Pulmonary artery endothelial cell (primary cell): ENCODE measurements at regions not wholly inside any gene's neighbourhood (a gene's known extent, or its start where the extent isn't known, plus 50 kb on each side); places are given as distances from the start of the nearest gene placed in this dataset.

Experiments
- DNase-seq: peaks from one replicate; pipeline ENCODE4 v3.0.0-alpha.2; 2011; ENCODE audit warnings: low read depth, low spot score

DNA sequence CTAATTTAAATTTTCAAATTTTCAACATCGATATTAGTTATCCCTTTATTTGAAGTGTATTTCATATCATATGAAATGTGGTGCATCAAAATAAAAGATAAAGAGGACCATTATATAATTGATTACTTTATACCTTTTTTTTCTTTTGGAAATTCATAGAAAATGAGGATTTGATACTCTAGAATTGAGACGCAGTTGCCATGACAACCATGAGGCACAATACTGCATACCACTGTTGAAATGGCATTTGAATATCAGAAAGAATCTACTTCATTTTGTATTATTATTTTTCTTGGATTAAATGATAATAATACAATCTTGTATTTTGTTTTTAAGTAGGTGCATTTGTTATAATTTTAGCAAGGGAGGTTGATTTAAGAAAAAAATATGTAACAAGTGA is 323.1 kb downstream of the PCDH18 start:
- DNase-seq: no peak

- DNase-seq: no peak
Measured at GRCh38 chr4:137206781-137207180, 325.5 kb downstream of the PCDH18 start.

DNA sequence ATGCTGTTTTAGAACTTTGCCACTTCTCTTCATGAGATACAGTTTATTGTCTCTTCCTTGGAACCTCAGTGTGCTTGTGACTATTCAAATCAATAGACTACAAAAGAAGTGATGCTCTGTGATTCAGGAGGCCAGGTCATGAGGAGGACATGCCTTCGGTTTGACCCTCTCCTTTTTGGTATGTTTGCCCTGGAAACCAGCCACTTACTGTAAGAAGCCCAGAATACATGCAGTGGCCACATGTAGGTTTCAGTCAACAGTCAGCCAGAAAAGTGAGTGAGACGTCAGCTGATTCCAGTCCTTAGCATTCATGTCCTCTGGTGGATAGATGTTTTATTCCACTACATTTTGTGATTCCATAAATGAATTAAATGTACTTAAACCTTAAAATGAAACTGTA is 328.7 kb downstream of the PCDH18 start:
- no peak for DNase-seq

GRCh38 chr4:137200322-137200721 is 332.0 kb downstream of the PCDH18 start:
- DNase-seq: no peak

- DNase-seq: no peak
Measured at GRCh38 chr4:137198791-137199190, 333.5 kb downstream of the PCDH18 start.

GRCh38 chr4:137194670-137195069 is 337.6 kb downstream of the PCDH18 start:
- no peak for DNase-seq

GRCh38 chr4:137193564-137193963 is 338.7 kb downstream of the PCDH18 start:
- DNase-seq: no peak

GRCh38 chr4:137181293-137181899 is 350.9 kb downstream of the PCDH18 start:
- no peak for DNase-seq

GRCh38 chr4:137180349-137180748 is 351.9 kb downstream of the PCDH18 start:
- no peak for DNase-seq

DNA sequence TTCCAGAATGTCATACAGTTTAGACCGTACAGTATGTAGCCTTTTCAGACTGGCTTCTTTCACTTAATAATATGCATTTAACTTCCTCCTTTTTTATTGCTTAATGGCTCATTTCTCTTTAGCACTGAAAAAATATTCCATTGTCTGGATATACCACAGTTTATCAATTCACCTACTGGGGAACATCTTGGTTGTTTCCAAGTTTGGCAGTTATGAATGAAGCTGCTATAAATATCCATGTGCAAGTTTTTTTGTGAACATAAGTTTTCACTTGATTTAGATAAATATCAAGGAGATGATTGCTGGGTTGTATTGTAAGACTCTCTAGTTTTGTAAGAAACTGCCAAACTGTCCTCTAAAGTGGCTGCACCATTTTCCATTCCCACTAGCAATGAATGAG is 375.5 kb downstream of the PCDH18 start:
- DNase-seq: no peak

DNA sequence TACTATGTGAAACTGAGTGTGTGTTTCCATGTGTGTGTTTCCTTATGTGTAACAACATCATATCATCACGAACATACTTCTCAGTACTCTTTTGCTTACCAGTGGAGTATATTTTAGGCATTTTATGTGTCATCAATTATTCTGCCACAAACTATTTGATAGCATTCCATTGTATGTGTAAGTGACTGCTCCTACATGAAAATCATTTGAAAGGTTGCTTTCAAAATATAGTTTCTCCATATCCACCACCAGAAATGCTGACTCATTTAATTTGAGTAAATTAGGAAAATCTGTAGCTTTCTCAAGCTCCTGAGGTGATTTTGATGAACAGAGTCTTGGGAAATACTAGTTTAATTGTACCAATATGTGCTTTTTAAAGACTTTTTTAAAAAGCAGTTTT is 376.2 kb downstream of the PCDH18 start:
- no peak for DNase-seq

DNA sequence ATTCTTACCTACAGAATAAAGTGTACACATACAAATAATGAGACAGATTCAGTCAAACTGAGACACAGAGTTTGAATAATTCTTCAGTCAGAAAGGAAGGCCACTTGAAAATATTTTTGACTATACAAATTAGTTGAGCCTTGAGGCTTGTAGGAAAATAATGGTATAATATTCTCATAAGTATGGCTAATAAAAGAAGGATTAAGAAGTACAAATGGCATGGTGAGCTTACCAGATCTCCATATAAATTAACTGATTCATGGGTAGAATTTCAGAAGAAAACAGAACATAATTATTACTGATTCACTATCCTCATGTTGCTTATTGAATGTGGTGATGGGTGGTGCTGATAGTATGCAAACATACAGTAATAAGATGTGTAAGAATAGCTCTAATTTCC is 401.1 kb downstream of the PCDH18 start:
- DNase-seq: no peak

- DNase-seq: no peak
Measured at GRCh38 chr4:137129845-137130244, 402.4 kb downstream of the PCDH18 start.

GRCh38 chr4:137129441-137129840 is 402.9 kb downstream of the PCDH18 start:
- no peak for DNase-seq

DNA sequence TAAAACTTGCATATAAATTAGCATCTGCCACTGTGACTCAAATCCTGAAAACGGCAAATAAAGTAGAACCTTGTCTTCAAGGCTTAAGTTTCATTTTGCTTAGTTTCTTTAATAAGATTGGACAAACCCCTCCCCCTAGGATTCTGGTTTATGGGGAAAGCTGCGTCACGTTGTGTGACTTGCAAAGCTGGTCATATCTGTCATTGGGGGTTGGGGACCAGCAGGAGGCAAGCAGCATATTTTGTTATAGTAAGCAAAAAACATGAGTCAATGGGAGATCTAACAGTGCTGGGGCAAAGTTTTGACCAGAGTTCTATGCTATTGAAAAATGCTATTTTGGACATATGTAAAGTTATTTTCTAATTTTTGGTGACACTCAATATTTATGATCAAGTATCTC is 407.3 kb downstream of the PCDH18 start:
- DNase-seq: no peak

GRCh38 chr4:137124278-137124932 is 407.9 kb downstream of the PCDH18 start:
- DNase-seq: no peak

- DNase-seq: no peak
Measured at GRCh38 chr4:137122876-137123275, 409.4 kb downstream of the PCDH18 start.

- no peak for DNase-seq
Measured at GRCh38 chr4:137116144-137116543, 416.1 kb downstream of the PCDH18 start.

DNA sequence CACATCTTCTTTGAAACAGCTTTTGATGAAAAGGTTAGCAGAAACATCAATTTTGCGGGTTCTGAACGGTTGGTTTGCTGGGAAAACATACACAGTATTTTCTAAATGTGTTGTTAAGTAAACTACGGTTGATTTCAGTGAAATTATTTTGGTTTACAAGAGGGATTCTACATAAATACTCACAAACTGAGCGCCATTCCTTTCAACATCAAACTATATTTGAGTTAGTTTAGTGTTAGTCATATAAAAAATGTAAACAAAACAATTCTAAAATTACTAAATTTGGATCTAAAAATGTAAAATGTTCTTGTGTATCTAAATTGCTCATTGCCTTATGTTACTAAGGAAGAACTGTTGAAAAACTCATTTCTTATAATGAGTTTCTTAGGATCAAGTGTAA is 425.6 kb downstream of the PCDH18 start:
- no peak for DNase-seq

GRCh38 chr4:137106287-137106686 is 426.0 kb downstream of the PCDH18 start:
- DNase-seq: no peak

DNA sequence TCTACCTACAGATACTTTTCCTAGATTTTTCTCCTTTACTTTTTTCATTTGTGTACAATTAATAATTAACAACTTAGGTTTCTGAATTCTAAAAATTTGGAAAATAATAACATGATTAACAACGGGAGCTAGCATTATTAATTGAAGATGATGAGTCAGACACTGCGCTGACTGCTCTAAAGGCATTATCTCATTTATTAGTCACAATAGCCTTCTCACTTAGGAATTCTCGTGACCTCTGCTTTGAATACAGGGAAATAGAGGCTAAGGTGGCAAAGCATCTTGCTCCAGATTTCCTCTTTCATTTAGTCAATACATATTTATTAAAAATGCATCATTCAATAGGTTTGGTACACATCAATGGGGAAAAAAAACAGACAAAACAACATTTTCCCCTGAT is 441.3 kb downstream of the PCDH18 start:
- DNase-seq: no peak

GRCh38 chr4:137083571-137084135 is 448.6 kb downstream of the PCDH18 start:
- no peak for DNase-seq

DNA sequence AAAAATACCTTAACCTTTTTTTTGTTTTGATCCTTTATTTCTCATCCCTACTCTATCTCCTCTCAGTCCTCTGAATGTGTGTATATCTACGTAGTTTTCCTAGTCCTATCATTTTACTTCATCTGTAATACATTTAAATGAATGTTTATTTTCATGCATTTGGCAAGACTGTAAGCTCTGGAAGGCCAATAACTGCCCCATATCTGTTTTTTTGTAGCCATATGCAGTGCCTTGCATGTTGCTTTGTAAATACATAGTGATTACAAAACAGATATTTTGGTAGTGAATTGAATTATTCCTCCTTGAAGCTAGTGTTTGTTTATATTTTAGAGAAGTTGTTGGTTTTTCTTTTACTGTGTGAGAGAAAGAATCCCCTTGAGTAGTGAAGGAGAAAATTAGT is 450.2 kb downstream of the PCDH18 start:
- DNase-seq: no peak
